Endodermal cell (in vitro differentiated cells): ENCODE measurements at regions not wholly inside any gene's neighbourhood (a gene's known extent, or its start where the extent isn't known, plus 50 kb on each side); places are given as distances from the start of the nearest gene placed in this dataset.

Experiments
- DNase-seq: peaks from one replicate; pipeline ENCODE4 v3.0.0-alpha.2; 2017
- H3K27ac ChIP-seq: 2 replicates; pipeline ENCODE4 v1.5.1; 2013; ENCODE audit warnings: mild to moderate bottlenecking, low read depth, low read length, moderate library complexity
- H3K27me3 ChIP-seq: 2 replicates; pipeline ENCODE4 v1.6.1; 2013; ENCODE audit warnings: mild to moderate bottlenecking, low read length, moderate library complexity; ENCODE audit not compliant: insufficient read depth, control insufficient read depth, poor library complexity, severe bottlenecking
- H3K36me3 ChIP-seq: 2 replicates; pipeline ENCODE4 v1.7.0; 2013; ENCODE audit warnings: mild to moderate bottlenecking, low read length, moderate library complexity; ENCODE audit not compliant: control insufficient read depth, insufficient read depth
- H3K4me1 ChIP-seq: one replicate; pipeline ENCODE4 v1.7.0; 2013; ENCODE audit warnings: low read length; ENCODE audit not compliant: control insufficient read depth, insufficient read depth
- H3K4me3 ChIP-seq: 2 replicates; pipeline ENCODE4 v1.5.1; 2013; ENCODE audit warnings: mild to moderate bottlenecking, low read length, moderate library complexity
- H3K9ac ChIP-seq: 2 replicates; pipeline ENCODE4 v1.6.1; 2013; ENCODE audit warnings: mild to moderate bottlenecking, low read length, moderate library complexity; ENCODE audit not compliant: poor library complexity, severe bottlenecking; ENCODE audit errors: extremely low read depth
- H3K9me3 ChIP-seq: 2 replicates; pipeline ENCODE4 v1.6.1; 2013; ENCODE audit warnings: mild to moderate bottlenecking, low read length, moderate library complexity; ENCODE audit not compliant: control insufficient read depth
- H3K27ac Mint-ChIP-seq: 2 replicates; pipeline ENCODE4 v1.8.0; 2020; ENCODE audit warnings: mixed read lengths
- H3K27me3 Mint-ChIP-seq: 2 replicates; pipeline ENCODE4 v1.8.0; 2021; ENCODE audit warnings: mild to moderate bottlenecking, mixed read lengths; ENCODE audit not compliant: insufficient read depth
- H3K36me3 Mint-ChIP-seq: 2 replicates; pipeline ENCODE4 v1.8.0; 2020; ENCODE audit warnings: low read depth, mixed read lengths
- H3K4me1 Mint-ChIP-seq: 2 replicates; pipeline ENCODE4 v1.8.0; 2020; ENCODE audit warnings: mixed read lengths
- H3K4me3 Mint-ChIP-seq: 2 replicates; pipeline ENCODE4 v1.8.0; 2020; ENCODE audit warnings: mild to moderate bottlenecking, moderate library complexity, mixed read lengths
- H3K9me3 Mint-ChIP-seq: 2 replicates; pipeline ENCODE4 v1.8.0; 2020; ENCODE audit warnings: mild to moderate bottlenecking, mixed read lengths
- CTCF ChIP-seq: fragments of 200-600 bp; sonication (generic); conservative IDR thresholded peaks from 2 replicates; pipeline ENCODE4 v1.5.0; 2021; ENCODE audit warnings: antibody characterized with exemption, mild to moderate bottlenecking
- WGBS, 2 experiments: methylation state at CpG; one replicate each; pipeline versions ENCODE4 v1.1.5 to v1.1.7; 2013; ENCODE audit warnings: missing lambda C conversion rate in 2 of 2, mixed read lengths in 1 of 2; ENCODE audit not compliant: insufficient coverage in 1 of 2, insufficient read length in 1 of 2; 5-methylcytosine and 5-hydroxymethylcytosine counted together

GRCh38 chr2:16392647-16393499 is 272.8 kb downstream of the CYRIA start:
- Histone ChIP-seq H3K36me3 (no peaks in the 10 kb centered on the region), H3K27ac (no peak overlapping the region), H3K4me1 (peaks cover 4% of the 10 kb centered on the region), H3K27me3 (no peaks in the 10 kb centered on the region), H3K4me3 (no peak overlapping the region), H3K9ac (no peak overlapping the region), H3K9me3 (no peaks in the 10 kb centered on the region)
- no peak for DNase-seq
- H3K27me3 Mint-ChIP-seq = peaks cover 2% of the 10 kb centered on the region
- no peaks in the 10 kb centered on the region for H3K9me3 Mint-ChIP-seq
- H3K36me3 Mint-ChIP-seq = no peaks in the 10 kb centered on the region
- TF ChIP-seq CTCF = no peak
- H3K4me1 Mint-ChIP-seq = no peaks in the 10 kb centered on the region
- no peak overlapping the region for H3K27ac Mint-ChIP-seq
- 95% methylated on average over 6 to 14 of the region's 14 CpGs for WGBS, 2 experiments
- no peak overlapping the region for H3K4me3 Mint-ChIP-seq

- Mint-ChIP-seq H3K9me3 (no peaks in the 10 kb centered on the region), H3K27me3 (peaks cover 2% of the 10 kb centered on the region), H3K27ac (no peak overlapping the region), H3K4me1 (no peaks in the 10 kb centered on the region), H3K36me3 (no peaks in the 10 kb centered on the region), H3K4me3 (no peak overlapping the region)
- Histone ChIP-seq H3K36me3 (no peaks in the 10 kb centered on the region), H3K27me3 (no peaks in the 10 kb centered on the region), H3K4me3 (no peak overlapping the region), H3K4me1 (peaks cover 4% of the 10 kb centered on the region), H3K9me3 (no peaks in the 10 kb centered on the region), H3K27ac (no peak overlapping the region), H3K9ac (no peak overlapping the region)
- WGBS, 2 experiments = 89 to 94% methylated on average over 4 to 5 of the region's 5 CpGs
- no peak for TF ChIP-seq CTCF
- no peak for DNase-seq
Observed at GRCh38 chr2:16391986-16392385, 273.6 kb downstream of the CYRIA start.

DNA sequence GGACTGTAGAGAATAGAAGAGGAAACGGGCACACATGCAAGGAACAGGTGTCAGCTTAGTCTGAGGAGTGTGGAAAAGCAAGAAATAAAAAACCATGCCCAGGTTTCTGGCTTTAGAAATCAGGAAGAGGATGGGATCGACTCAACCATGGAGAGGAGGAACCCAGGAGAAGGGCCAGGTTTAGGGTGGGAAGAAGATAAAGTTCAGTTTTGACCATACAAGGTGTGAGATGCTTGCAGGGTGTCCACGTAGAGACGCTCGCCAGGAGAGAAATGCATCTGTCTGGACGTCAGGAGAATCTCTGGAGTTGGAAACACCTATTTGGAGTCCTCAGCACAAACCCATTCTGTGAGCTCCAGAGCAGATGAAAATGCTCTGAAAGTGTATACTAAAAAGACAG is 275.1 kb downstream of the CYRIA start:
- no peak for DNase-seq
- no peak for TF ChIP-seq CTCF
- peaks cover 2% of the 10 kb centered on the region for H3K27me3 Mint-ChIP-seq
- no peaks in the 10 kb centered on the region for H3K36me3 Mint-ChIP-seq
- Histone ChIP-seq H3K4me1 (peaks cover 4% of the 10 kb centered on the region), H3K9ac (no peak overlapping the region), H3K4me3 (no peak overlapping the region), H3K27ac (no peak overlapping the region), H3K9me3 (no peaks in the 10 kb centered on the region), H3K27me3 (no peaks in the 10 kb centered on the region), H3K36me3 (no peaks in the 10 kb centered on the region)
- no peaks in the 10 kb centered on the region for H3K4me1 Mint-ChIP-seq
- H3K9me3 Mint-ChIP-seq = no peaks in the 10 kb centered on the region
- H3K4me3 Mint-ChIP-seq = no peak overlapping the region
- 89 to 93% methylated on average over 6 of the region's 6 CpGs for WGBS, 2 experiments
- no peak overlapping the region for H3K27ac Mint-ChIP-seq
